Activated naive CD4-positive, alpha-beta T cell (primary cell): ENCODE measurements at regions not wholly inside any gene's neighbourhood (a gene's known extent, or its start where the extent isn't known, plus 50 kb on each side); places are given as distances from the start of the nearest gene placed in this dataset.
"Not testable (repeated sequence)": the region's sequence is repeated elsewhere in the genome, so short reads cannot be mapped to it uniquely, and the experiment has no call there.

Experiments
- DNase-seq, 4 experiments: peaks; one replicate each; lab custom pipeline; 2025; lab: John Stamatoyannopoulos, UW

DNA sequence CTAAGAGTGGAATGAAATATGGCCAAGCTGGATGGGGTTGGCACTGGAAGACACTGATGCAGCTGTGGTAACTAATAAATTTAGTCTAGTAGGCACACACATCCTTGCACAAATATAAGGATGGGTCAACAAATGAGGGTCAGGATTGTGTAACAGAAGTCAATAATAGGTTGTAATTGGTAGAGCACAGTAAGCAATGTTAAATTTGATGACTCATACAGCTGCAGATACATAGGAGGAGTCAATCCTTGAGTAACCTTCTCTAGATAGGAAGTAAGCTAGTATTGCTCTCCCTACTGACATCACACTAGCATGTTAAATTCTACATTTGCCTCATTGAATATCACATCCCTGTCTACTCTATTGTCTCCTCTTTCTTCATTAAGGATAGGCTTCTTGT is 332.1 kb downstream of the PTPRC start:
- no peak for DNase-seq

DNA sequence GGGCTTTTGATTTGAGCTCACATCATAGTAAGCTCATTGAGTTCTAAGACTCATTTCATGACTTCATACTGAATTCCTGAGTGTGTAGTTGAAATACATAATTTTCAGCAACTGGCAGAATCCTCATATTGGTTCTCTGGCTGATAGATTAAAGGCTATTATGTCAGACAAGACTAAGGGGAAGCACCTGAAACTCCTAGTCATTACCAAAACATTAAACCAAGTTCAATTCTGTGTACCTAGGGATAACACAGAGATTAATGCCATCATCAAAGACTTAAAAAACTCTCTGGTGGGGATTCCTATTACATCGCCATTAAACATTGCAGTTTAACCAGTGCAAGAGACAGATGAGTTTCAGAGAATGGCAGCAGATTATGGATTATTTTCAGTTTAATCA is 339.1 kb downstream of the PTPRC start:
- DNase-seq: no peak

DNA sequence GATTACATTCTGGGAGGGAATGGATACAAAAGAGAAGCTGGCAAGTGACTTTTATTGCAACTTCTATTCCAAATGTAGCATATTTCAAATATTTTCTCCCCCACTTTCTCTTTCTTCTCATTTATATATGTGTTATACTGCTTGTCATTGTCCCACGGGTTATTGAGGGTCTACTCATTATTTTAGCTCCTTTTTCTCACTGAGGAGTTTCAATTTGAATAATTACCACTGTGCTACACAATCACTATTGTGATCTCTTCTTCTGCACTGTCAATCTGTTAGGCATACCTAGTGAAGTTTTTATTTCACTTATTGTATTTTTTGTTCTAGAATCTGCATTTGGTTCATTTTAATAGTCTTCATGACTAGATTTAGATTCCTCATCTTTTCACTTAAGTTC is 339.7 kb downstream of the PTPRC start:
- no peak for DNase-seq

DNA sequence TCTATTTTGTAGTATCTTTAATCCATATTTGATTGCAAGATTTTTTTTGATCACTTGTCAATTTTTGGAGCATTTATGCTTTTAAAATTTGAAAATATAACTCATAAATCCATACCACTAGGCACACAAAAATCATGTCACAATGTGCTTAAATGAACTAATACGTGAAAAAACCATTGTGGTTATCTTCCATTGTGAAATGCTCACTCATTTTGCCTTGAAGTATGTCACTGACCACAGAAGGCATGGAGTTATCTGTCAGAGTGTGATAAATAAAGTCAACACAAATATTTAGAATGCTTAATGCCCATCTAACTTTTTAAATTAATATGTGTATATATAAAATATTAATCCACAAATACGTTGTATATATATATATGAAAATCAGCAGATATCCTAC is 347.2 kb downstream of the PTPRC start:
- no peak for DNase-seq

DNA sequence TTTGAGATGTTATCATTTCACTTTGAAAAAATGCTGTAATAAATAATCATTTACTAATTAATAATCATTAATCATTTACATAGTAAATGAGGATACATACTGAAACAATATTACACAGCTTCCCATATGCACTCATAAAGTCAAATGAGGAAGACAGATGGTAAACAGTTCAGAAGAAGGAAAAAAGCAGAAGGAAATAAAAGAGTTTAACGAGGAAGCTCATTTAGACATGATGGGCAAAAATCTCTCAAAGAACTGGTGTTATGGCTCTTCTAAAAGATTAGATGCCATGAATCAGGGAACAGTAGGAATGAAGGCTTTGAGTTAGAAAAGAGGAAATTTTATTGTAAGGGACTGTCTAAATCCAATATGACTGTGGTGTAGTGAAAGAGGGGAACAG is 347.6 kb downstream of the PTPRC start:
- no peak for DNase-seq

DNA sequence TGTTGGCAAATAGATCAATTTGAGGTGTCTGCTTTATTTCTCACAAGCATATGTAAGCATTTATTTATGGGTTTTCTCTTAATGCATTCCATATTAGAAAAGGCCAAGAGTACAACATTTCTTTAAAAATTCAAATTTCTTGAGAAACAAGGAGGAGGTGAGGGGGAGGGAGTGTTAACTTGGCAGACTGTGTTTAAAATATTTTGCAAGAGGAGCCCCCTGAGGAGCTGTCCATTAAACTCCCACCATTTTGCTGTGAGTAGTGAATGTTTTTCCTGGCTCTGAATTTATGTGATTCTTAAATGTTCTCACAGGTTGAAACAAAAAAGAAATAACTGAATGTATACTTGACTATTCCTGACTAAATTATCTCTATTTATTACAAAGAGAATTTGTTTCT is 363.8 kb downstream of the PTPRC start:
- no peak for DNase-seq

DNA sequence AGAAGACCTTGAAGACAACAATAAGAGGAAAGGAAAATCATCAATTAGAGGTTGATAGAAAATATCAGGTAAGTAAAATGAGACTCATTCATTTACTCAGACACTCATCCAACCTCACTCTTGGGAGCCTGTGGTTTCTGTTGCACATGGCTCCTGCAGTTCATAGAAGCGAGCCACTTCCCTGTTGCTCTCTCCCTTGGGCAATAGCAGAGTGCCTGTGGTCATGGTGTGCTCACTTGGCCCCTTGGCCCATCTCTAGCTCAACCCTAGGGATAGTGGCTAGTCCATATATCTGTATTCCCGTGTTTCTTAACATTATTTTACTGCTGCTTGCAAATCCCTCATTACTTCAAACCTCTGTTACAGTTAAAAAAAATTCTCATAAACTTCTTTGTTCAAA is 368.6 kb downstream of the PTPRC start:
- no peak for DNase-seq

DNA sequence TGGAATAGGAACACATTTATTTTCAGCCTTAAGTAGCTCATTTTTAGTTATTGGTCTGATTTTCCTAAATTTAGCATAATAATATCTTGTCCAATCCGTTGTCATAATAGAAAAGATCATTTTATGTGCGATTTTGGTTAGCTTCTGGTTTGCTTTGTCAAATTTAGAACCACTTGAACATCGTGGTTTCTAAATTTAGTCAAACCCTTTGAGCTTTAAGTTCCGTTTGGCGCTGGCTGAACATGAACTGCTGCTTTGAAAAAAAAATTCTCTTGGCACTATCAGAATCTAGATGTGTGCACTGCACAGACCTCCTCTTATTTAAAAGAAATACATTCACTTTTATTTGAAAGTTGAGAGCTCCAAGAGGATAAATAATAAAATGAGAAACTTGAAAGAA is 370.6 kb downstream of the PTPRC start:
- DNase-seq: no peak

DNA sequence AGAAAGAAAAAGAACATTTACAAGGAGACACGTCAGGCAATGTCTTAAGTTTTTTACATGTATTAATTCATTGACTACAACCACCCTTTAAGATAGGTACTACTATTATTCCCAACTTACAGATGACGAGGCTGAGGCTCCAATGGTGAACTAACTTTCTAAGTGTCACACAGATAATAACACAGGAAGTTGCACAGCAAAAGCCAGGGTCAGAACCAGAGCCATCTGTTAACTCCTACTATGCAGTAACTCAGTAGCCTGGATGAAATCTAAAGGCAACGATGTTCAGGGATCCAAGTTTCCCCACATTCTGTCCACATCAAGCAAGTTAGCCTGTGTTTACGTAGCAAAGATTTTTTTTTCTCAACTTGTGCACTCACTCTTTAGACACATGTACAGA is 371.7 kb downstream of the PTPRC start:
- no peak for DNase-seq

DNA sequence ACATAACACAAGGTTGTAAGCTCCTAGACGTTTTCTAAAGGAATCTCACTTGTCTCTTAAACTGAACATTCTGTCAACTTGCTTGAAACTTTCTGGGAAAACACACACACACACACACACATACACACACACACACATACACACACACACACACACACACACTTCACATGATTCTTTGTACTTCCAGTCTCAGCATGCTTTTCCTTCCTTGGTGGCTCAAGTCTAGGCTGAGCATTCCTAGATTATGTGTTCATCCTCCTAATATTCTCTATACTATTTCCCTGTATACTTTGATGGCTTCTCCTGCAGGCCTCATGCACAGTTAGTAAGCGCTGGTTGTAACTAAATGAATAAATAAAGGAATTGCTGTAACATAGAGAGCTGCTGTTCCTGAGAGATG is 372.1 kb downstream of the PTPRC start:
- no peak for DNase-seq

DNA sequence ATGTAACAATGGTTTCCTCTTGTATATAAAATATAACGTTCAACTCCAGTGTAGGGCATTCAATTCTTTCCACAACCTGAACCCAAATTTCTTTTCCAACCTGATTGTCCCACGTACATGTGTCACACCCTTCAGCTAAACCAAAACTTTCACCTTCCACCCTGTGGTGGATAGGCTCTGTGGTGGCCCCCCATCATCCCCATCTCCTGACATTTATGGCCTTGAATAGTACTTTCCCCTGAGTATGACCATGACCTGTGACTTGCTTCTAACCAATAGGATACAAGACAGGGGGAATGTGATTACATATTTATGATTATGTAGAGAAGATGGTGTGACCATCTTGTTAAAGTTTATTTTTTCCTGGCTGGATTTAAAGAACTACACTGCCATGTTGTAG is 377.0 kb downstream of the PTPRC start:
- no peak for DNase-seq

DNA sequence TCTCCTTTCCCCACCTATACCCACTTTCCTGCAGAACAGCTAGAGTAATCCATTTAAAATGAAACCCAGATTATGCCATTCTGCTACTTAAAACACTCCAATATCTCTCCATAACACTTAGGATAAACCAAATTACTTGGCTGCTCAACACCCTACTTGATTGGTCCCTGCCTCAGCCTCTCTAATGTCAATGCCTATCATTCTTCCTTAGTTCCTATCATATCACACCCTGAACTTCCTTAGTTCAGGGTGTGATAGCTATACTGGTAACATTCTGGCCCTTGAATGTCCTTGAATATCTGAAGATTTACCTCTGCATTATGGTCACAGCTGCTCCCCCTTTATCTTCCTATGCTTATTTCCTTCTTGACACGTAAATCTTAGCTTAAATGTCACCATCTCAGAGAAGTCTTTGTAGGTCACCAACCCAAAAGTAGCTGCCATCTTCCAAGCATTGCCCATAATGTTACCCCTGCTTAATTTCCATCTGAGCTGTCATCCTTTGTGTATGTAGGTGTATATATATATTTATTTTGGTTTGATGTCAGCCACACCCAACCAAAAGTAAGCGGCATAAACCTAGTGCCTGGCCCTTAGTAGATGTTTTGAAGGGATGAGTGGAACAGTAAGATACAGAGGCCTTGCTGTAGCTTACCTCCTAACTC is 379.8 kb downstream of the PTPRC start:
- DNase-seq: no peak

DNA sequence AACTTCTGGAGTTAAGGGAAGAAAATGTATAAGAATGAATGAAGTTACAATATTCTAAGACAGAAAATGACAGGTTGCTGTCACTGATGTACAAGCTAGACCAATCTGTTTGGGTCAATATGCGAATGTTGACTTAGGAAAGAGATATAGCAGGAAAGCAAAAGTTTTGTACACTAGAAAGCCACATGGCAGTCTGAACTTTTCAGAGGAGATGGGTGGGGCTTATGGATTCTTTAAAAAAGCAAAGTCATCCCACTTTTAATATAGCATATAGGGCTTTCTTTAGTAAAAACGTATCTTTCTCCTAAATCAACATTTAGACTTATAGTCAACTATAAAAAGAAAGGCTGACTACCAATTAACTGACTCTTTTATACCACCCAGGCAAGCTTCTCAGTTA is 381.2 kb downstream of the PTPRC start:
- DNase-seq: no peak

DNA sequence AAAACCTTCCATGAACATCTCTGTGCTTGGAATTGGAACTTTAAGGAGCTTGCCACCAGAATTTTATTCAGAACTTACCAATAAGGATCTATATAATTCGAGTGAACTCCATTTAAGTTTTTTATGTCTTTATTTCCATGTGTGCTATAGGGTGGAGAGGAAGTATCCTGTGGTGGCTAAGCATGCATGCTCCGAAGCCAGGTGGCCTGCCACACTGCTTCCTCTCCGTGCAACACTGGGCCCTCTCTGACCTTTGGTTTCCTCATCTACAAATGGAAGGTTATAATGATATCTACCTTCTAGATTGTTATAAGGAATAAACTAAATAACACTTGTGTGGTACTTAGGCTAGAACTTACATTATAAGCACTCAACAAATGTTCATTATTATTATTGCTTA is 382.1 kb downstream of the PTPRC start:
- no peak for DNase-seq

DNA sequence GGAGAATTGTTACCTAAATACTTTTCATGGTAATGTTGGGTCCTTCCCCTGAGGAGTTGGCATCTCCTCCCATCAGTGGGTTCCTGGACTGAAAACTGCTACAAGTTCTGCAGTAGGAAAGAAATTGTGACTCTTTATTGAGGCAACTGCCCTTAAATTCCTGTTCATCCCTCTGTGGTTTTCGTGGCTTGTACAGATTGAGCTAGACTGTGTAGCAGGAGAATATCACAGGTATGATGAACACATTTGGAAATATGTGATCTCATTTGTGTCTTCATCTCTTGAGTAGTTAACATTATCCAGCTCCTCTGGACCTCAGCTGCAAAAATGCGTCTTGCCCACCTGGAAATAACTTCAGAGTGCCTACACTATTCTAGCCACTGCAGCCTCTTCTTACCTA is 390.6 kb downstream of the PTPRC start:
- no peak for DNase-seq

DNA sequence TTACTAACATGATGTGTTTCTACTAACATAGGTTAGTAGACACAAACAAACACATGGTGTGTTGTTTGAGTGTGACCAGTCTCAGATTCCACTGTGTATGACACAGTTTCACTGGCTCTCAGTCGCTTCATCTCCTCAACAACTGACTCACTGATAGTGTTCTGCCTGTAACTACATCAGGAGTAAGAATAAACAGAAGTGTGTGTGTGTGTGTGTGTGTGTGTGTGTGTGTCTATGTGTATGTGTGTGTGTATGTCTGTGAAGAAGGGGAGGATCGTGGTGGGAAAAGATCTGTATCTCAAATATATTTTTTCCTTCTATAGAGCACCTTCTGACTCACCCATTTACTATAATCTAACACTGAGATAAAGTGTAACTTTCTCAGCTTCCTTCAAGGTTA is 391.0 kb downstream of the PTPRC start:
- no peak for DNase-seq

DNA sequence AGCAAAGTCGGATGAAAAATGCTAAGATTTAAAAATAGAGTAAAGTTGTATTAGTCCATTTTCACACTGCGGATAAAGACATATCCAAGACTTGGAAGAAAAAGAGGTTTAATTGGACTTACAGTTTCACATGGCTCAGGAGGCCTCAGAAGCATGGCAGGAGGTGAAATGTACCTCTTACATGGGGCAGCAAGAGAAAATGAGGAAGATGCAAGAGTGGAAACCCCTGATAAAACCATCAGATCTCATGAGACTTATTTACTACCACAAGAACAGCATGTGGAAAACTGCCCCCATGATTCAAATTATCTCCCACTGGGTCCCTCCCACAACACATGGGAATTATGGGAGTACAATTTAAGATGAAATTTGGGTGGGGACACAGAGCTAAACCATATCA is 391.7 kb downstream of the PTPRC start:
- DNase-seq: not testable (repeated sequence)

DNA sequence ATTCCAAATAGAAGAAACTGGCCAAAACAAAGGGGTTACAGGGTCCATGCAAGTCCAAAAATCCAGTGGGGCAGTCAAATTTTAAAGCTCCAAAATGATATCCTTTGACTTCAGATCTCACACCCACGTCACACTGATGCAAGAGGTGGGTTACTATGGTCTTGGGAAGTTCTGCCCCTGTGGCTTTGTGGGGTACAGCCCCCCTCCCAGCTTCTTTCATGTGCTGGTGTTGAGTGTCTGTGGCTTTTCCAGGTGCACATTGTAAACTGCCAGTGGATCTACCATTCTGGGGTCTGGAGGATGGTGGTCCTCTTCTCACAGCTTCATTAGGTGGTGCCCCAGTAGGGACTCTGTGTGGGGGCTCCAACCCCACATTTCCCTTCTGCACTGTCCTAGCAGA is 392.3 kb downstream of the PTPRC start:
- not testable (repeated sequence) for DNase-seq

DNA sequence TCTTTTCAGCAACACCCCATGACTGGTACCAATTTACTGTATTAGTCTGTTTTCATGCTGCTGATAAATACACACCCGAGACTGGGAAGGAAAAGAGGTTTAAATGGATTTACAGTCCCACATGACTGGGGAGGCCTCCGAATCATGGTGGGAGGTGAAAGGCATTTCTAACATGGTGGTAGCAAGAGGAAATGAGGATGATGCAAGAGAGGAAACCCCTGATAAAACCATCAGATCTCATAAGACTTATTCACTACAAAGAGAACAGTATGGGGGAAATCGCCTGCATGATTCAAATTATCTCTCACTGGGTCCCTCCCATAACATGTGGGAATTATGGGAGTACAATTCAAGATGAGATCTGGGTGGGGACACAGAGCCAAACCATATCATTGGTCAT is 393.6 kb downstream of the PTPRC start:
- not testable (repeated sequence) for DNase-seq

DNA sequence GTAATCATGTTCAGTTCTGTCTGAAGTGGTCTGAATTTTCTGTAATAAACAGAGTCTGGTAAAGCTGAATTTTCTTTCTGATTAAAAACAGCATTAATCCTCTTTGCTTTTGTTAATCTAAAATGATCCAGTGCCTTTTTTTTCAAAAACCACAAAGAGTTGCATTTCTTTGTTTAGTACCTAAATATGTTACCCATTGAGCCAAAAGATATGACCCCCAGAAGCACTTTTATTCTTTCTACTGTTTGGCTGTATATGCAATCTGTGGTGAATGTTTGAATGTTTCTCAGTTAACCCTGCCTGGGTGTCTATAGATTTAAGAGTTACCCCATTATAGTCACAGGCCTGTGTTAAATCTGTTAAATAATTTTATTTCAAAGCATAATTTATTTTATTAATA is 394.8 kb downstream of the PTPRC start:
- DNase-seq: no peak

DNA sequence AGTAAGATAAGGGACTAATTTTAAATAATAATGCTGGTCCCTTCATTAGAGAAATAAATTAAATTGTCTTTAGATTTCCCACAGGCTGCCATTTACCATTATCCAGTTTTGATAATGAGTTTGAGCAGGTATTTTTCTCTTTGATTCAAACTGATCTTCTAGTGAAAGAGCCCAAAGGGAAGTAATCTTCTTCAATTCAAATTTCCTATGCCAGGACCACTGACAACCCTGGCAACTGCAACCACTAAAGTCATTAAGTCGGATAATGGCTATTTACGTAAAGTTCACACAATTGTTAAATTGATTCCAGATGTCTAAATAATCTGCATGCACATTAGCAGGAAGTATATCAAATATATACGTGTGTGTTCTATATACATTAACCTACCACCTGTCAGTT is 399.3 kb downstream of the PTPRC start:
- no peak for DNase-seq

DNA sequence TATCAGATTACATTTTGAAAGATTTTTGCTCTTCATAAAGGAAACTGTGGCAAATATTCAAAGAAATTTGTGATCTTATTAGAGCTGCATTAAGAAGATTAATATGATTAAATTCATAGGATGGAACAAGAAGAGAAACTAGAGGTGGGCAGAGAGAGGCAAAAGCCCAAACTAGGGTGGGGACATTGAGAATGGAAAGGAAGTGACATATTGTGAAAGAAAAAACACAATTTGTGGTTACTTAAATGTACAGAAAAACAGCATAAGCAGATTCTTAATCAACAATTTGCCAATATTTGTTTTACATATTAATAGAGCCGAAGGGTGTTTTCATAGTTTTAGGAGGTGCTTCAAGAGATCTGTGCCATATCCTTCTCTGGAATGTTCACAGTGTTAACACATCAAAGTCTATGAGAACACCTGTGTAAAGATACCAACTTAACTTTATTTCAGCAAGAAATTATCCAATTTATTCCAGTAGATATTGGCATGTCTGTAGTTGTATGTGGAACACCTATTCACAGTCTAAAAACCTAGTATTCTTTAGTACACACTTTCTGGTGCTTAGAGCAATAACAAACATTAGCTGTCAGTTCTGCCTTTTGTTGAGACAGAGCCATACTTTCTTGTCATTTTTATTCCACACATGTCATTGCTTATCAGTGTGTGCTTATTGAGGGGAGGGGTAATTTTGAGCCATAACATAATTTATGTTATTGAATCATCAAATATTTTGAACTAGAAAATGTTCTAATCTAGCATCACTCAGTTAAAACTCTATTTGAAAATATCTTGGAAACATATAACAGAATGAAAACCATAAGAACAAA is 401.5 kb downstream of the PTPRC start:
- DNase-seq: no peak

DNA sequence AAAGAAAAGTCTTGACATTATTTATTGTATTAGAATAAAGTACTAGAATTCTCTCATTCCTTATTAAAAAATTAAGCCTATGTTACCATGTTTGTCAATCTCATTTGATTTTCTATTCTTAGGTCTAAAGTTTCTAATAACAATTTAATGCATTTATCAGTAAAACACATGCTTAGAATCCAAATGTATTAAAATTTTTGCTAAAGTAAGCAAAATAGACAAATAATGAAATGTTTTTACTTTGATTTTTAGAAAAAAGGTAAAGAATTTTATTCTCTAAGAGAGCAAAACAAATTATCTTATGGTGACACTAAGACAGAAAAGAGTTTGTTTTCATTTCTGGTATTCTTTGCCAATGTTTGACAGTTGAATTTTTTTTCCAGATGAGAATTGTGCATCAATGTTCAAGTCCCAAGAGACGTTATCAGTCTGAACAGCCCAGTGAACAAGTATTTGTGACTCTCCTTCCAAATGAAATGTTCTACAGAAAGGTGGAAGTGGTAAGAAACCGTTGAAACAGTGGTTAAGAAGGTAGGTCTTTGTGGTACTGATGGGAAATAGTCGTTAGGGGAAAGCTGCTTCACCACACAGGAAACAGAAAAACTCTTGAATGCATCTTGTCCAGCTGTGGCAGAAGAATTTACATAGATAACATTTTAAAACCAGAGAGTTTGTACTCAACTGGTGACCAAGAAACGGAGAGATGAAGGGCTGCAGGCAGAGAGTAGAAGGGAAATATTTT is 402.5 kb downstream of the PTPRC start:
- DNase-seq: no peak
